ENCODE measurements at regions not wholly inside any gene's neighbourhood (a gene's known extent, or its start where the extent isn't known, plus 50 kb on each side); places are given as distances from the start of the nearest gene placed in this dataset.
"Not testable (repeated sequence)": the region's sequence is repeated elsewhere in the genome, so short reads cannot be mapped to it uniquely, and the experiment has no call there.

GRCh38 chr9:66695561-66696240 is 204.8 kb upstream of the ZNF658 start:
- not testable (repeated sequence) for H2BK15ac ChIP-seq (ENCODE audit: low read length); H3K4me1 ChIP-seq (ENCODE audit: control insufficient read depth in 2 of 2, insufficient read depth in 1 of 2, low read depth in 1 of 2, low read length in 2 of 2); H3K27ac ChIP-seq (replicated peaks; ENCODE audit: low read length); H2BK12ac ChIP-seq (ENCODE audit: low read length); H3K4ac ChIP-seq (ENCODE audit: low read length); H2AK5ac ChIP-seq (ENCODE audit: low read depth, low read length); H3K9me3 ChIP-seq (replicated peaks in 1 of 2; ENCODE audit: control insufficient read depth in 2 of 2, insufficient read depth in 1 of 2, low read depth in 1 of 2, low read length in 2 of 2); H3K23ac ChIP-seq (ENCODE audit: low read depth, low read length, poor library complexity); H3K4me3 ChIP-seq (ENCODE audit: low read length in 2 of 2); H3K14ac ChIP-seq (ENCODE audit: low read length); H2AFZ ChIP-seq (ENCODE audit: low read length); H3K36me3 ChIP-seq (replicated peaks in 1 of 2; ENCODE audit: control insufficient read depth in 2 of 2, insufficient read depth in 2 of 2, low read length in 2 of 2); H4K8ac ChIP-seq (ENCODE audit: low read depth, low read length); H3K4me2 ChIP-seq (ENCODE audit: insufficient read depth, low read length, poor library complexity, severe bottlenecking); DNase-seq (ENCODE audit: low spot score); H3K9ac ChIP-seq (ENCODE audit: low read depth, low read length, poor library complexity); H2BK120ac ChIP-seq (ENCODE audit: low read depth, low read length); H2BK5ac ChIP-seq (ENCODE audit: low read length); H4K91ac ChIP-seq (ENCODE audit: low read depth, low read length, poor library complexity); H3K27me3 ChIP-seq (ENCODE audit: control insufficient read depth in 3 of 3, insufficient read depth in 3 of 3, low read depth in 1 of 3, low read length in 3 of 3); H3K18ac ChIP-seq (ENCODE audit: low read length); H3K79me1 ChIP-seq (ENCODE audit: low read depth, low read length)
- no CpG with 5 or more reads among the region's 6 CpGs for WGBS, 2 donors (ENCODE audit: extremely low coverage in 2 of 2, insufficient read length in 2 of 2, insufficient replicate concordance in 1 of 2)

GRCh38 chr9:66697343-66698065 is 203.0 kb upstream of the ZNF658 start:
- not testable (repeated sequence) for H3K14ac ChIP-seq (ENCODE audit: low read length); H2BK15ac ChIP-seq (ENCODE audit: low read length); H4K8ac ChIP-seq (ENCODE audit: low read depth, low read length); H2BK120ac ChIP-seq (ENCODE audit: low read depth, low read length); H3K27me3 ChIP-seq (ENCODE audit: control insufficient read depth in 3 of 3, insufficient read depth in 3 of 3, low read depth in 1 of 3, low read length in 3 of 3); H2BK5ac ChIP-seq (ENCODE audit: low read length); H3K4ac ChIP-seq (ENCODE audit: low read length); H3K4me1 ChIP-seq (ENCODE audit: control insufficient read depth in 2 of 2, insufficient read depth in 1 of 2, low read depth in 1 of 2, low read length in 2 of 2); H3K4me3 ChIP-seq (ENCODE audit: low read length in 2 of 2); H3K9me3 ChIP-seq (replicated peaks in 1 of 2; ENCODE audit: control insufficient read depth in 2 of 2, insufficient read depth in 1 of 2, low read depth in 1 of 2, low read length in 2 of 2); H3K79me1 ChIP-seq (ENCODE audit: low read depth, low read length); H3K9ac ChIP-seq (ENCODE audit: low read depth, low read length, poor library complexity); H3K23ac ChIP-seq (ENCODE audit: low read depth, low read length, poor library complexity); H3K4me2 ChIP-seq (ENCODE audit: insufficient read depth, low read length, poor library complexity, severe bottlenecking); H4K91ac ChIP-seq (ENCODE audit: low read depth, low read length, poor library complexity); H2BK12ac ChIP-seq (ENCODE audit: low read length); DNase-seq (ENCODE audit: low spot score); H3K36me3 ChIP-seq (replicated peaks in 1 of 2; ENCODE audit: control insufficient read depth in 2 of 2, insufficient read depth in 2 of 2, low read length in 2 of 2); H3K18ac ChIP-seq (ENCODE audit: low read length); H3K27ac ChIP-seq (replicated peaks; ENCODE audit: low read length); H2AFZ ChIP-seq (ENCODE audit: low read length); H2AK5ac ChIP-seq (ENCODE audit: low read depth, low read length)
- no CpG with 5 or more reads among the region's 9 CpGs for WGBS, 2 donors (ENCODE audit: extremely low coverage in 2 of 2, insufficient read length in 2 of 2, insufficient replicate concordance in 1 of 2)

- H2BK12ac ChIP-seq (ENCODE audit: low read length); H3K9ac ChIP-seq (ENCODE audit: low read depth, low read length, poor library complexity); H3K27me3 ChIP-seq (ENCODE audit: control insufficient read depth in 3 of 3, insufficient read depth in 3 of 3, low read depth in 1 of 3, low read length in 3 of 3); H3K9me3 ChIP-seq (replicated peaks in 1 of 2; ENCODE audit: control insufficient read depth in 2 of 2, insufficient read depth in 1 of 2, low read depth in 1 of 2, low read length in 2 of 2); H3K79me1 ChIP-seq (ENCODE audit: low read depth, low read length); H3K23ac ChIP-seq (ENCODE audit: low read depth, low read length, poor library complexity); H3K4me2 ChIP-seq (ENCODE audit: insufficient read depth, low read length, poor library complexity, severe bottlenecking); H4K8ac ChIP-seq (ENCODE audit: low read depth, low read length); H4K91ac ChIP-seq (ENCODE audit: low read depth, low read length, poor library complexity); H3K4me1 ChIP-seq (ENCODE audit: control insufficient read depth in 2 of 2, insufficient read depth in 1 of 2, low read depth in 1 of 2, low read length in 2 of 2); H3K18ac ChIP-seq (ENCODE audit: low read length); H2BK5ac ChIP-seq (ENCODE audit: low read length); H2AK5ac ChIP-seq (ENCODE audit: low read depth, low read length); H3K4me3 ChIP-seq (ENCODE audit: low read length in 2 of 2); H2BK120ac ChIP-seq (ENCODE audit: low read depth, low read length); H3K27ac ChIP-seq (replicated peaks; ENCODE audit: low read length); H2AFZ ChIP-seq (ENCODE audit: low read length); H3K14ac ChIP-seq (ENCODE audit: low read length); H3K4ac ChIP-seq (ENCODE audit: low read length); DNase-seq (ENCODE audit: low spot score); H2BK15ac ChIP-seq (ENCODE audit: low read length); H3K36me3 ChIP-seq (replicated peaks in 1 of 2; ENCODE audit: control insufficient read depth in 2 of 2, insufficient read depth in 2 of 2, low read length in 2 of 2): not testable (repeated sequence)
- no CpG with 5 or more reads among the region's 4 CpGs for WGBS, 2 donors (ENCODE audit: extremely low coverage in 2 of 2, insufficient read length in 2 of 2, insufficient replicate concordance in 1 of 2)
These were observed 202.5 kb upstream of the ZNF658 start for GRCh38 chr9:66698066-66698455.

- H3K27ac ChIP-seq (replicated peaks; ENCODE audit: low read length); H3K14ac ChIP-seq (ENCODE audit: low read length); H3K27me3 ChIP-seq (ENCODE audit: control insufficient read depth in 3 of 3, insufficient read depth in 3 of 3, low read depth in 1 of 3, low read length in 3 of 3); H4K91ac ChIP-seq (ENCODE audit: low read depth, low read length, poor library complexity); H3K4me2 ChIP-seq (ENCODE audit: insufficient read depth, low read length, poor library complexity, severe bottlenecking); H2BK15ac ChIP-seq (ENCODE audit: low read length); H3K18ac ChIP-seq (ENCODE audit: low read length); H3K9me3 ChIP-seq (replicated peaks in 1 of 2; ENCODE audit: control insufficient read depth in 2 of 2, insufficient read depth in 1 of 2, low read depth in 1 of 2, low read length in 2 of 2); H2BK120ac ChIP-seq (ENCODE audit: low read depth, low read length); DNase-seq (ENCODE audit: low spot score); H3K36me3 ChIP-seq (replicated peaks in 1 of 2; ENCODE audit: control insufficient read depth in 2 of 2, insufficient read depth in 2 of 2, low read length in 2 of 2); H4K8ac ChIP-seq (ENCODE audit: low read depth, low read length); H3K23ac ChIP-seq (ENCODE audit: low read depth, low read length, poor library complexity); H3K4ac ChIP-seq (ENCODE audit: low read length); H3K4me1 ChIP-seq (ENCODE audit: control insufficient read depth in 2 of 2, insufficient read depth in 1 of 2, low read depth in 1 of 2, low read length in 2 of 2); H2AFZ ChIP-seq (ENCODE audit: low read length); H3K9ac ChIP-seq (ENCODE audit: low read depth, low read length, poor library complexity); H3K4me3 ChIP-seq (ENCODE audit: low read length in 2 of 2); H2BK5ac ChIP-seq (ENCODE audit: low read length); H2BK12ac ChIP-seq (ENCODE audit: low read length); H2AK5ac ChIP-seq (ENCODE audit: low read depth, low read length); H3K79me1 ChIP-seq (ENCODE audit: low read depth, low read length): not testable (repeated sequence)
- WGBS, 2 donors (ENCODE audit: extremely low coverage in 2 of 2, insufficient read length in 2 of 2, insufficient replicate concordance in 1 of 2): no CpG with 5 or more reads among the region's 3 CpGs
These were observed 198.8 kb upstream of the ZNF658 start for GRCh38 chr9:66701411-66702377.
